Pons (tissue), 1 donor: ENCODE measurements at regions not wholly inside any gene's neighbourhood (a gene's known extent, or its start where the extent isn't known, plus 50 kb on each side); places are given as distances from the start of the nearest gene placed in this dataset.

Source experiments
- DNase-seq: peaks from one replicate; pipeline ENCODE4 v3.0.0-alpha.2; 2016; ENCODE audit warnings: low spot score

DNA sequence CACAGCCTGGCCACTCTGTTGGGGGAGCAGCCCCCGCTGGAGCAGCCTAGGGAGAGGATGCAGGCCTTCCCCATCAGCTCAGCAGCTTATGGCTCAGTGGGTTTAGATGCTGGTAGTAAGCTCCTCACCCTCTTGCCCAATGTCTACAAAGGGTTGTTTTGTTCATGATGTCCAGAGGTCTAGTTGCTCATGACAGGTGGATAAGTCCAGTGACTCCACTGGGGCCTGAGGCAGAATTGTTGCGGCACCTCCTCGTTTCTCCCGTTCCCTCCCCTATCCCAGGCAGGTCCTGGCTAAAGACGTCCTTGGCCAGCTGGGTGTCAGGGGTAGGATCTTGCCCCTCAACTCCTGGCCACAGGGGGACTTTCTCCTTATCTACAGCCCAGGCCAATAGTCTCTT, 233.5 kb upstream of the B3GAT1 start:
- no peak for DNase-seq

DNA sequence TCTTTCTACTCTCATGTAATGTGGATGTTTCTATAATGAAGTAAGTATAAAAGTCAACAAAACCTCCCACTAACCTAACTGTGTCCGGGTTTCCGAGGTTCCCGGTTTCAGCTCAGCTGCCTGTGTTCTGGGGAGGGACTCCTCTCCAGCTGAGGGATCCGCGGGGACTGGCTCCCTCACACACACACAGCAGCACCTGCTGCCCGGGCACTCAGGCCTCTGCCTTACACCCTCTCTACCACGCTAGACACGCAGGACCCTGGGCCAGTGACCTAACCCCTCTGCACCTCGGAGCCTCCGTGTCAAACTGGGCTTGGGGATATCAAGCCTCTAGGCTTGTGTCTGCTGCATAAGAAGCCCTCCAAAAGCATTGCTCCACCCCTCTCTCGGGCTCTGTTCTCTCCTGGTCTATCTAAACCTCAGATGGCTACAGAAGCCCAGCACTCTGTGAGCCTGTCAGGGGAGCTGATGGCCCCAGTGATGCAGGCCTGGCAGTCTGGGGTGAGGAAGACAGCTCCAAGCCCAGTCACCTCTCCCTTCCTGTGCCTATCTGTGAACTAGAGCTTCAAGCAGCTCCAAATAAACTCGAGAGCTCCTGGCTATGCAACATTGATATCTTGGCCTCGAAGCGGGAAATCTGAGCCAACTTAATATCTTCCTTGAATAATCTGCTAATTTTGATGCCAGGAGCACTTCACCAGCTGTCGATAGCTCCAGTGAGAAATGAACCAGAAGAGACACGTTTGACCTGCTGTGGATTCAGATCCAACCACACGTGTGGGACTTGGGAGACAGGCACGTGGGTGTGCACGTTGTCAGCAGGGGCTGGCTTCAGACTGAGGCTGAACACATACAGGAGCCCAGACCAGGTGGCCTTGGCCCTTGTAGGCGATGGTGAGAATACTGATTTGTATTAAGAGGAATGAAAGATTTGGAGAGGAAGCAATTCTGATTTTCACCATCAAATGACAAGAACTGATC, 232.7 kb upstream of the B3GAT1 start:
- no peak for DNase-seq

DNA sequence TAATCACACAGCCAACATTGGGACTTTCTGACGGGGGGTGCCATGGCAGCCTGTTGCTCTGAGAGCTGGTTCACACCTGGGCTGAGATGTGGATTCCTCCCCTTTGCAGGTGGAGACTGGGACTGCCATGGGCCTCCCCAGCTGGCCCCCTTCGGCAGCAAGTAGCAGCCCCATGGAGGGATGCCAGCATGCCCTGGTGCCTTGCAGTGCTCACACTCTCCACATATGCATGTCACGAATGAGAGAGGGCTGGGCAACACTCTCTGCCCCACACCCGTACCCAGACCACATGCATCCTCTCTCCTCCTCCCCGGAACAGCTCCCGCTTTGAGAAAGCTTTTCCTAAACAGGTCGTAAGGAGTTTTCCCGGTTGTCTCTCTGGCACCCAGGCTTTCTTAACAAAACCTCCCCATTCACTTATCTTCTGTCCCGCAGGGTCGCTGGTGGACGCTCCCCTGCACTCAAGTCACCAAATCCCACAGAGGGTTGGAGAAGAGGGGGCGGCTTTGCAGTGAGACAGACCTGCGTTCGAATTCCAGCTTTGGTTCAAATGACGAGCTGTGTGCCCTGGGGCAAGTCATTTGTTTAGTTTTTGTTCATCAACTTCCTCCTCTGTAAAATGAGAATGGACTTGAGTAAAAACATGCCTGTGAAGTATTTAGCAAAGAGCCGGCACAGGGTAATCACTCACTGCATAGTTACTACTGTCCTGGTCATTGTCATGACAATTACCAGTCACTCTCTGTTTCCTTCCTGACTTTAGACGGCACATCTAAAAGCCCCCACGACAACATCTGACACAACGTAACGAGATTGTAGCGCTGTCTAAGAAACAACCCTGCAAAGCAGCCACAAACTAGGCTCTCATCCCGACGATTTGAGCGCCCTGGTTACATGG, 231.3 kb upstream of the B3GAT1 start:
- no peak for DNase-seq

DNA sequence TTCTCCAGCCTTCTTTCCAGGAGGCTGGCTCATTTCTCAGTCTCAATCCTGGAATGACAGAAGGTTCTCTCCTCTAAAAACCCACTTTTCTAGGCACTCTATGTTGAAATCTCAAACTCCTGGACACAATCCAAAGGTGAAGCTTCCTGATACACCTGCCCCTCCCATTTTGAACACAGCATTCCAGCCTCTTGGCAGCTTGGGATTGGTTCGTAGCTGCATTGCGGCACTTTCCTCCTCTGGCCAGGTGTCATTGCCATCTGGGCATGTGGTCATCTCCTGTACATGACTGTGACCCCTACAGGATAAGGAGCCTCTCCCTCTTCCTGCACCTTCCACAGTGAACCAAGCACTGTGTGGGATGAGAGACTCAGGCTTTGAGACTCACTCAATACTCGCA, 230.2 kb upstream of the B3GAT1 start:
- DNase-seq = no peak

DNA sequence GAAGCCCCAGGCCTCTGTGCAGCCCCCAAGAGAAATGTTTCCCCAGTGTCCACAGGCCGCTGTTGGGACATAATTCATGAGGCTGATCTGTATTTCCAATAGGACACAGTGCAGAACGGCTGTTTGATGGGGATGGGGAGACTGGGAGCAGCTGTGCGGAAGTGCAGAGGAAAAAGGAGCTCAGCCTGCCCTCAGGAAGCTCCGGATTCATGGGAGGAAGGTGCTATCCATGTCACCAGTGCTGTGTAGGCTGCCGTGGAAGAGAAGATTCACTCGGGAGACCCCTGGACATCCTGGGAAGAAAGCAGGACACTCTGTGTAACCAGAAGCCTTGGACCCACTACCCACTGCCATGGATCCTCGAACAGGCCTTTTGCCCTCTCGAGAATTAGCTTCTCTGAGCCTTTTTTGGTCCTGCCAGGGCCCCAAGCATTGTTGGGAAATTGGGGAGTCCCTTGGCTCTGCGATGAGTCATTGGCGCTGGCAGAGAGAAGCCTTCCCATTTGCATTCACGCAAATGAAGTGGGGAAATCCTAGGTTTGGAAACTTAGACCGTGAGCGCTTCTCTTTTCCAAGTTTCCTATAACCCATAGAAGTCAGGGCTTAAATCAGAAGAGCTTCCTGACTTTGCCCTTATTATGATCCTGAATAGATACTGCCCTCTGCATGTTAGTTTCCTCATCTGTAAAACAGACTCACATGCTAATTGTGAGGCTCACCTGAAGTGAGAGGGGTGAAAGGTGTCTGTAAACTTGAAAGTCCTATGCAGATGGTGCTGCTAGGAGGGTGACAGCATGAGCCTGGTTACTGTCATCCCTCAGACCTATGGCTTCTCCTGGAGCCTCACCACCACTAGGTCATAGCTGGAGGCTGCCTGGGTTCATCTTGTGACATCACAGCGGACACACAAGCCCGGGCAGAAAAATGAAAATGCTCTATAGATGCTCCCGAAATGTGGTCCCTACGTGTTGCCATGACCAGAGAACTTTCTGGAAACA, 229.2 kb upstream of the B3GAT1 start:
- DNase-seq = no peak

DNA sequence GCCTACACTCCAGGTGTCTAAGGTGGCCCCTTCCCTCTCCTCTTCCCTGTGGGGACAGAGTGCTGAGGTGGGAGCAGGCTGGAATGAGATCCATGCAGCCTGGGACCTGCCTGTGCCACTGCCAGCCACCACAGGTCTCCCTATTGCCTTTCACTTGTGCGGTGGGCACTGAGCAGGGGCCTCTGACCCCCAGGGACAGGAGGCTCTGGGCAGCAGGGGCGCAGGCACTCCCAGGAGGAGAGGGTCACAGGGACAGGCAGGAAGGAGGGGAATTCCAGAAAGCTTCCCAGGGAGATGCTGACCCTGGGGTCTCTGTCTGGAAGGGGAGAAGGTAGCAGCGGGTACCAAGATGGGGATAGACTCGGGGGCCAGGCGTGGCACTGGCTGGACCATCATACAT, 228.5 kb upstream of the B3GAT1 start:
- DNase-seq = no peak

DNA sequence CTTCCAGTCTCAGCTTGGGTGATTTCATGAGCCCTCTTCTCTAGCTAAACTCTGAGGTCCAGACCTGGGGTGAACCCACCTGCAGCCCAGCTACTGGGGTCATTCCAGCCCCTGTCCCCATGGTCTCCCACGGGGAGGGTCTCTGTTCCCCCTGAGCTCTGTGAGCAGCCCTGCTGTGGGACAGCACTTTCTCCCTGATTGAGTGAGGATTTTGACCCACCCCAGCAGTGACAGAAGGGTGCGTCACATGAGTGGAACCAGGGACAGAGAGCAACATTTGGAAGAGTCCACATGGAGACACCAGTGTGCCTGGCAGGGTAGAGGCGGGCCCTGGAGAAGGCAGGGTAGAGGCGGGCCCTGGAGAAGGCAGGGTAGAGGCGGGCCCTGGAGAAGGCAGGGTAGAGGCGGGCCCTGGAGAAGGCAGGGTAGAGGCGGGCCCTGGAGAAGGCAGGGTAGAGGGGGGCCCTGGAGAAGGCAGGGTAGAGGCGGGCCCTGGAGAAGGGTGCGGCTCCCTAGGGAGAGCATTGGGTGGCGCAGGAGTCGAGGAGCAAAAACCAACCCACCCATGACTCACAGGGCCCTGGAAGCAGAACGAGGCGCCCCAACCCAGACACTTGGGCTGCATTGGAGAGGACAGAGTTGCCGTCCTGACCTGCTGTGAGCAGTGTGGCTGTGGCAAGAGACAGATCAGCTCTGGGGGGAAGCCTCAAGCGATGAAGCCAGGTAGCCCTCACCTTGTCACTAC, 227.7 kb upstream of the B3GAT1 start:
- DNase-seq = no peak

DNA sequence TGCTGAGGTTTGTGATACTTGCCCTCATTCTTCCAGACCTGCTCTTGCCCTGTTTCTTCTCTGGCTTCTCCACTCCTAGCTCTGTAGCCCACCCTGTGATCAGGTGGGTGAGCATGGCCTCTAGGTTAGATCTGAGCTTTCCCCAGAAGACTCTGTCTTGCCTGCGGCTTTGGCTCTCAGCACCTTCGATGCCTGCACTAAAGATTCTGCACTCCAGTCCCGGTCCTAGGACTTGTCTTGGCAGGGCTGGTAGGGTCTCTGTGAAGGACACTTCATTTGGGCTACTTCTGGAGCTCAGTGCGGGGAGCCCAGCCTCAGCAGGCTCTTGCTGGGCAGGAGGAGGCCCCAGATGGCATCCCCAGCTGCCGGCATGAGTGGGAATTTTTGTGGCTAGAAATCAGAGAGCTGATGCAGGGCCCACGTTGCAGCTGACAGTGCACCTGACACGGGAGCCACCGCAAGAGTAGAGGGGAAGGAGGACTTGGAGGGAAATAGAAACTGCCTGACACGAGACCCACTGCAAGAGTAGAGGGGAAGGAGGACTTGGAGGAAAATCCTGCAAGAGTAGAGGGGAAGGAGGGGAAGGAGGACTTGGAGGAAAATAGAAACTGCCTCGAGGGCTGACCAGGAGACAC, 226.9 kb upstream of the B3GAT1 start:
- peak; percentile 21 for DNase-seq

DNA sequence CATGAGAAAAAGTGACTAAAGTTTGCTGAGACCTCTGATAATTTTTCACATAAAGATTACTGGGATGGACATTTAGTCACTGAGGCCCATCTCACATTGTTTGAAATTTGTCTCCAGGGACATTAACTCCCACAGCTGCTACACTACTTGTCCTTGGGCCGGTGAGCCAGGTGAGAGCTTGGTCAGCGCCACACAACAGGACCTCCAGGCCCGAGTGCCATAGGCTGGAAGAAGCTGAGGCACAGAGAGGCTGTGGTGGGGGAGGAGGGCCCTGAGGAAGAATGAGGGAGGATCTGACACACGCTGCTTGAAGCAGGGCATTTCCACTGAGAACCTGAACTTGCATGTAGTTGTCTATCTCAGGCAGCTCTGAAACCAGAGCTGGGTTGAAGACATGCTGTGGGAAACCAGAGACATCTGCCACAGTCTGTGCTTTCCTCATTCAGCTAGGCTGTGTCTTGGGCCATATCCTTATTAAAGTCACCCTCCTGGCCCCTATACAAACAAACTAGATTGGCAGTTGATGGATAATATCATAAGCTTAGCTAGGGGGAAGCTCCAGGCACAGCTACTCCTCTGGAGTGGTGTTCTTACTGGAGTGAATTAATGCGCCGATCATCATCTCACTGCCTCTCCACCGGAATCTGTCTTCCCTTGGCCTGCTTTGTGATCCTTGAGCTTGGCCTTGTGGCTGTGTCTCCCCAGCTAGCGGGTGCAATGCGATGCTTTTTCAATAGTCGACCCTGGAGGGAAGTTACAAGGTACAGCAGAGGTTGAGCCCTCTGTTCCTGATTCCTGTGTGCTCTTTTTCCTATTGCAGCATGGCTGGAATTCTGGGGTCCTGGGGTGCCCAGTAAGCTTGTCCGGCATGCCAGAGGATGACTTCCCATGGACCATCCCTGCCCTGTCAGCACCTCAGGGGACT, 225.3 kb upstream of the B3GAT1 start:
- DNase-seq = no peak

DNA sequence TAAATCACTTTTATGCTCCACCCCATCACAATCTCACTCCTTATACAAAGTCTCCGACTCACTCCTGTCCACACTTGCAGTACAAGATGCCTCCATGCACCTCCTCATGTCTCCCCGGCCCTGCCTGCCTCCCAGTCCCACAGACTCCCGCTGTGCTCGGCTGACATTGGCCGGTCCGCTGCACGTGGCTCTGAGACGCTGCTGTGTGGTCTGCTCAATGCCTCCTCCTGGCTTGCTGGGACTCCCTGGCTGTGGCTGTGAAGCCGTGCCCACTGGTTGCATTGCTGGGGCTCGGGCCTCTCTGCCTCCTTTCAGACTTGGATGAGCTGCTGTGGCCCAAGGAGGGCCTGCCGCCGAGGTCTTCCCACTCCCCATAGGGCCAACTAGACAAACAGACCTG, 224.0 kb upstream of the B3GAT1 start:
- no peak for DNase-seq

DNA sequence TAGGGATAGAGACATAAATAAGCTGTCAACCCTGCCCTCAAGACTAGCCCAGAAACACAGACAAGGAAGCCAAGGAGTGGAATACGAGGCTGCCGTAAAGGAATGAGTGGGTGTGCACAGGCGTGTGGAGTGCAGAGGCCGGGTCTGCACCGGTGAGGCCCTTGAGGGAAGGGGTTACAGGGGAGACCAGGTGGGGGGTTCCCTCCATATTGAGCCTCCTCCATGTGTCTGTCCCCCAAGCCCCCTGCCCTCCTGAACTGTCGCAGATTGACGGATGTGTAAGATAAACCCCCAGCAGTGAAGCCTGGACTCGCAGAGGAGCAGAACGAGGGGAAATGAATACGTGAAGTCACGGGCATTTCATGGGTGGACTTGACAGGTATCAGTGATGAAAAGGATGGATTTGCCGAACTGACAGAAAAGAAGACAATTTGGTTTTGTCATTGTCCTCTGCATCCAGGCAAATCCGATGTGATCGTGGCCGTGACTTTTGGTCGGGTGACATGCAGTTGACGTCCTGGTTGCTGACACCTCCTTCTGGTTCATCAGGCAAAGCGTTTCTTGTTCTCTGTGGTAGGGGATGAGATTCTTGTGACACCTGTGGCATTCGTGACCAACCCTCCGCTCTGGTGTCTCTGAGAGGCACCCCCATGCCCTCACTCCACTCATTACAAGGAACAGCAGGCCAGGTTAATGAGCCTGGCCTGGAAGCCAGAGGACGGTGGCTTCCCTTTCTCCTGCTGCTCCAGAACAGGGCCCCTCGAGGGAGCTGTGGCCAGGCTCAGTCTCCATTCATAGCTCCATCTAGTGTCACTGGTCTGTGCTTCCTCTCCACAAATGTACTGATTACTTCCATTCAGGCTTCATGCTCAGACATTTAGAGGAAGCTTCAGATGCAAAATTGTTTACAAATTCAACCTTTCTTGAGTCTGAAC, 223.1 kb upstream of the B3GAT1 start:
- DNase-seq = peak; percentile 46

DNA sequence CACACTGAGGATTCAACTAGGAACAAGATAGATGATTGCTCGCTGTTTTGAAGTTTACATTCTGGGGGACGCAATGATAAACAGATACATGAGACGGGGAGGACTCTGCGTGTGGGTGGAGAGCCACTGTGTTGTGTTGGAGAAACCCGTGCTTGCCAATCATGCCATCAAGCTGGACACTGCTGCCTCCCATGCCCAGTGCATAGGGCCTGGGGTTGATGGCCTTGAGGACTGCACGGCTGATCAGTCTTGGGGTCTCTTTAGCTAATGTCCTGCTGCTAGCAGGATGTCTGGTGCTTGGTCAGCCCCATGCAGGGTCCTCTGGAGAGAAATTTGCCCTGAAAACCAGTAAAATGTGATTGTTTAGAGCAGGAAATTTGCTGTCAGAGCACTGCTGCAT, 221.2 kb upstream of the B3GAT1 start:
- DNase-seq = no peak

DNA sequence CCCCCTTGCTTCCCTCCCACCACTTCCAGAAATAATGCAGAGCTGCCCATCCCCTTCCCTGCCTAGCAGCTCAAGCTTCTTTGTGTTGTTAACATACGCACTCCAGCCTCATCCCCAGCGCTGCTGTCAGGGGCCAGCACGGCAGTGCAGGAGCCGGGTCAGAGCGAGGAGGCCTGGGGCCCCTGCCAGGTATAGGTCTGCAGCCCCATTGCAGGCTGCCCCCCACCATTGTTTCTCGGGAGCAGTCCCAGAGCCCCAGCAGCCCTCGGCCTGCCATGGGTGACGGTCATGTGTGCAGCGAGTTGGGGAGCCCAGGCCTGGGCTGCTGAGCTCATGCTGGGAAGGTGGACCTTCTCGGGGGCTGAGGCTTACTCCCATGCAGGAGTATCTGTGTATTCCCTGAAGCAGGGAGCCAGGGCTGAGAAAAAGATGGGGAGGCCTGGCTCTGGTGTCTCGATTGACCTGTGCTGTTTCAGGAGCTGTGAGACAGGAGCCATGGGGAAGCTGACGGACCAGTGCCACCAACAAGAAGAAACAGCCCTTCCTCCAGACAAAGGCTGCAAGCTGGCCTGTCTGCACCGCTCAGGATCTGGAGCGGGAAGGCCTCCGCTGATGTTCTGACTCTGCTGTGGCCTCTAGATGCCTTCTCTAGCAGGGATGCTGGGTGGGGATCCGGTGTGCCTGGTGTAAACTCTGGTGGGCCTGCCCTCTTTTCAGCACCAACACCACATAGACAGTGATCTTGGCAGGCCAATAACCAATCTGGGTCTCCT, 220.5 kb upstream of the B3GAT1 start:
- no peak for DNase-seq

DNA sequence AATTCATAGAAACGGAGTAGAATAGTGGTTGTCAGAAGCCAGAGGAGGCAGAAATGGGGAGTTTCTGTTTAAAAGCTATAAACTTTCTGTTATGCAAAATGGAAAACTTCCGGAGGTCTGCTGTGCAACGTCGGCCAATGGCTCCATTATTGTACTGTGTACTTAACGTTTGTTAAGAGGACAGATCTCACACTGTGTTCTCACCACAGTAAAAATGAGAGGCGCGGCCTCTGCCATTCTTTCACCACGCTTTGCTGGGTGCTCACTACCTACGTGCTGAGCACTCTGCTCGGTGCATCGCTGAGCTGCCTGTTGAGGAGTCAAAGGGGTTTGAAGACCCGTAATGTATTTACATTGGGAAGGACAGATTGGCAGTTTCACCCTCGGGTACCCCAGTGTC, 218.8 kb upstream of the B3GAT1 start:
- no peak for DNase-seq

DNA sequence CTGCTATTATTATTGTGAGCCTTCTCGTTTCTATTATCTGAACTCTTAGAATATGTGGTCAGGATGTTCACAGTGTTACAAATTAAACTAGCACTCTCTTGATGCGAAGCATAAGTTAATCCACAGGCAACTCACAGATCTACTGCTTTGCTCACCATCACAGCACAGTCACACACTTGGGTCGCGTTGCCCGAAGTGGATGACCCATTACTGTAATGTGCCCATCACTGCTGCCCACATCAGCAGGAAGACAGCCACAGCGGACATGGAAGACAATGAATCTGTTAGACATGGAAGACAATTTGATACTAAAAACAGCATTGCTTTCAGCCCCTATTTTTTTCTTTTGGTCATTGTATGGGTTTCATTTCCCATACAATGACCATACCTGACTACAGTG, 216.4 kb upstream of the B3GAT1 start:
- no peak for DNase-seq

DNA sequence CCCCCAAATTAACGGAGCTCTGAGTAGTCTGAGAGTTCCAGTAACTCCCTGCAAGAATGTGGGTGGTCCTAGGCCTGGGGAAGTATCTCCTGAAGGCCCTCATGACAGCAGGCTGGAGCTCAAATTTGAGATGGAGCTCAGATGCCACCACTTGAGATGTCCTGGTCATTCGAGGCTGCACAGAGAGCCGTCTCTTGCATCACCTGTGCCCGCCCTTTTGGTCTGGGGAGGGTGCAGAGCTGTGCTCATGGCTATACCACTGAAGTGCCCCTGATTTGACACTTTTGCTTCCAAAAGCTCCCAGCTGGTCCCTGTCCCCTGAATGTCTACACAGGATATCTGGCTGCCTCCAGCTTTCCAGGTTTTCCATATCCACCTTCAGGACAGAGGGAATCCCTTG, 214.0 kb upstream of the B3GAT1 start:
- DNase-seq = no peak

DNA sequence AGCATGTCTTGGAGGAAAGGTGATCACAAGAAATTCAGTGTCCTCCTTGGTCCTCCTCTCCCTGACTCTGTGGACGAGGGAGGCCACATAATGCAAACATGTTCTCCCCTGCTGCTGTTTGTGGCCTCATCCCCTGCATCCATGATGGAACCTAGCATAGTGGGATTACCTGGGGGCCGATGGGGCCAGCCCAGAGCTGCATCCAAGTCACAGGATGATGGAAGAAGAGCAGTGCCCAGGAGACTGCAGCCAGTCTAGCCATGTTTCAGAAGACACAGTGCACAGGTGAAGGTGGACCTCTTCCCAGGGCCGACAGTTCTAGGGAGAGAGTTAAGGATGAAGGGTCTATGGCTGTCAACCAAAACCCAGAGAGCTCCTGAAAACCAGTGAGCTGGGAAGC, 213.6 kb upstream of the B3GAT1 start:
- DNase-seq = no peak
